AG04449 (cell line): ENCODE measurements at regions not wholly inside any gene's neighbourhood (a gene's known extent, or its start where the extent isn't known, plus 50 kb on each side); places are given as distances from the start of the nearest gene placed in this dataset.
A peak's percentile ranks its signal among the peaks of the same experiment; 100 is the strongest.

ENCODE experiments used
- CTCF ChIA-PET: fragments of 350-600 bp; formaldehyde crosslinking; extraction: SDS; loops from one replicate; lab custom pipeline; 2021; ENCODE audit warnings: antibody characterized with exemption; lab: Yijun Ruan, JAX
- POLR2A ChIA-PET: fragments of 400-600, 350-600 bp; formaldehyde crosslinking; extraction: SDS; loops from one replicate; lab custom pipeline; 2020; ENCODE audit warnings: antibody characterized with exemption, inconsistent platforms; lab: Yijun Ruan, JAX
- DNase-seq: peaks from one replicate; pipeline ENCODE4 v3.0.0-alpha.2; 2010; ENCODE audit warnings: low read depth, low spot score
- H3K4me3 ChIP-seq: 2 replicates; pipeline ENCODE4 v1.5.1; 2011; ENCODE audit warnings: low read depth, mild to moderate bottlenecking, control low read depth, low read length
- TF ChIP-seq, protein P1 (sequence below): IDR thresholded peaks from one replicate; pipeline ENCODE4 v1.5.1; 2011; ENCODE audit warnings: mild to moderate bottlenecking, moderate library complexity, low read length, control low read depth, inconsistent platforms; ENCODE audit not compliant: insufficient read depth; ENCODE audit errors: missing control alignments

DNA sequence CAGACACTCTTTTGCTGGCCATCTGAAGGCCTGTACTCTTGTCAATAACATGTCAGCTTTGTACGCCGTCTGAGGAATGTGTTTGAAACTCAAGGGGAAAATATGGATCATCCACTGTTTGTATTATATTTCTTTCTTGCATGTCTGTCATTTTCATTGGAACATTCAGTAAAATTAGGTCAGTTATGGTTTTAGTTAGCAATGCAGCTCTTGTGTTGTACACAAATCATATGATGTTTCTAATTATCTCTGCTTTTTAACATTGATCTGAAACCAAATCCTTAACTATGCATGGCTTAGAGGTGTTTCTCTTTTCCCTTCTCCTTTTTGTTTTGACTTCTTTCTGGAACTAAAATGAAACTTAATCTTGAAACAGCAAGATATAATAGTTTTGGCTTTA lies 333.6 kb upstream of the PRICKLE1 start:
- CTCF ChIA-PET: no interaction called here
- no peak overlapping the region for H3K4me3 ChIP-seq
- no peak for DNase-seq
- POLR2A ChIA-PET: no interaction called here
- TF ChIP-seq, protein P1, sequence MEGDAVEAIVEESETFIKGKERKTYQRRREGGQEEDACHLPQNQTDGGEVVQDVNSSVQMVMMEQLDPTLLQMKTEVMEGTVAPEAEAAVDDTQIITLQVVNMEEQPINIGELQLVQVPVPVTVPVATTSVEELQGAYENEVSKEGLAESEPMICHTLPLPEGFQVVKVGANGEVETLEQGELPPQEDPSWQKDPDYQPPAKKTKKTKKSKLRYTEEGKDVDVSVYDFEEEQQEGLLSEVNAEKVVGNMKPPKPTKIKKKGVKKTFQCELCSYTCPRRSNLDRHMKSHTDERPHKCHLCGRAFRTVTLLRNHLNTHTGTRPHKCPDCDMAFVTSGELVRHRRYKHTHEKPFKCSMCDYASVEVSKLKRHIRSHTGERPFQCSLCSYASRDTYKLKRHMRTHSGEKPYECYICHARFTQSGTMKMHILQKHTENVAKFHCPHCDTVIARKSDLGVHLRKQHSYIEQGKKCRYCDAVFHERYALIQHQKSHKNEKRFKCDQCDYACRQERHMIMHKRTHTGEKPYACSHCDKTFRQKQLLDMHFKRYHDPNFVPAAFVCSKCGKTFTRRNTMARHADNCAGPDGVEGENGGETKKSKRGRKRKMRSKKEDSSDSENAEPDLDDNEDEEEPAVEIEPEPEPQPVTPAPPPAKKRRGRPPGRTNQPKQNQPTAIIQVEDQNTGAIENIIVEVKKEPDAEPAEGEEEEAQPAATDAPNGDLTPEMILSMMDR: no peak

DNA sequence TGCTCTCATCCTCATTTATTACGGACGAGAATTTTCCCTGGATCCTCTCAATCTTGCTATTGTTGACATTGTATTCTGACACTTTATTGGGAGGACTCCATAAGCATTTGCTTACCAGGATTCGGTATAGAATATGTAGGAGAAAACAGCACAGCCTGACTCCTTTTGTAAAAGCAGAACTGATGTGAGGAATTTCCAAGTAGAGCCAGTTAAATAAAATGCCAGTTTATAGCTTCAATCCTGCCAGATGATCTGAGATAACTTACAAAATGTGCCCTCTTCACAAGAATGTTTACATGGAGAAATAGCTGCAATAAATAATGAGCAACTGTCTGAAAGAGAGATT lies 332.9 kb upstream of the PRICKLE1 start:
- CTCF ChIA-PET: no interaction called here
- no peak overlapping the region for H3K4me3 ChIP-seq
- TF ChIP-seq, protein P1: no peak
- POLR2A ChIA-PET: no interaction called here
- DNase-seq: no peak

DNA sequence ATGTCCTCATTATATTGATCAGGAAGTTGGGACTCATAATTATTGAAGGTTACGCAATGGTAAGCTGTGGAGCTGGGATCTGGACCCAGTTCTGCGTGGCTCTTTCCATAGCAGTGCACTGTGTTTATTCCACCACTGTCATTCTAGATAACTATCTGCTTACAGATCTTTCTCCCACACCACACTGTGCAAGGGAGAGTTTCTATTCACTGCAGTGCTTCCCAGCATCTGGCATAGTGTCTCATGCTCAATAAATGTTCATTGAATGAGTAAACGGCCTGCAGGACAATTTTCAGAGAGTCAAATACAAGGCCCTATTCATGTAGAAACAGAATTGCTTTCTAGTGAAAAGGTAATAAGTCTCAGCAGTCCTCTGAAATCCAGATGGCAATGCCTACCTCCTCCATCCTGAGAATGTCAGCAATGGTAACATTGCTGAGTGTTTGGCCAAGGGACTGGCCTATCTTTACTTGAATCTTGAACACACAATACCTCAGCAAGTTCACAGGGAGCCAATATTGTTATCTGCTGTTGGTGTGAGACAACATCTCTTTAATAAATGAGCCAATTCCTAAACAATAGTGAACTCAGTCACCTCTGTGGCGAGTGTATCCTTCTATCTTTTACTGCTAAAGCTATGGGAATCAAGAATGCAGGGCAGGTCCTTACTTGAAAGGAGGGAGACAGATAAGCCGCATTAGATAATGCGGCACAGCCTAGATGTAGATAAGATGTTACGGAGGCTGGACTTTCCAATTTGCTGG lies 332.4 kb upstream of the PRICKLE1 start:
- ChIA-PET POLR2A (no interaction called here), CTCF (no interaction called here)
- DNase-seq: peak; percentile 10
- TF ChIP-seq, protein P1: no peak
- H3K4me3 ChIP-seq: no peak overlapping the region

DNA sequence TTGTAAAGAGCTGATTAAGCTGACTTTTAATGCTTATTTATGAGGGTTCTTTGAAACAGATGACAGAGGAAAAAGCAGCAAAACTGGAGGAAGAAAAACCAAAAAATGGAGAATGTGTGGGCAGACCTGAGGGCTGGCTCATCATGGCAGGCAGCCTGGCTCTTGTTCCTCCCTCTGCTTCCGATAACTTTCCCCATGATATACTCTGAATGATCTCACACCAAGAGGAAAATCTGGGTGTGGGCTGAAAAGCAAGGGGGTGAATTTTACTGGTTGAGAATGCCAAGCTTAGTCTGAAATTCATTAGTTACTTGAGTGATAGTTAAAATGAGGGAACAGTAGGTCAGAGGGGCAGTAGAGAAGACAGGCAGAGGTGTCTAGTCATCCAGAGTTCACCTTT lies 330.1 kb upstream of the PRICKLE1 start:
- H3K4me3 ChIP-seq: no peak overlapping the region
- DNase-seq: no peak
- ChIA-PET CTCF (no interaction called here), POLR2A (no interaction called here)
- TF ChIP-seq, protein P1: no peak

DNA sequence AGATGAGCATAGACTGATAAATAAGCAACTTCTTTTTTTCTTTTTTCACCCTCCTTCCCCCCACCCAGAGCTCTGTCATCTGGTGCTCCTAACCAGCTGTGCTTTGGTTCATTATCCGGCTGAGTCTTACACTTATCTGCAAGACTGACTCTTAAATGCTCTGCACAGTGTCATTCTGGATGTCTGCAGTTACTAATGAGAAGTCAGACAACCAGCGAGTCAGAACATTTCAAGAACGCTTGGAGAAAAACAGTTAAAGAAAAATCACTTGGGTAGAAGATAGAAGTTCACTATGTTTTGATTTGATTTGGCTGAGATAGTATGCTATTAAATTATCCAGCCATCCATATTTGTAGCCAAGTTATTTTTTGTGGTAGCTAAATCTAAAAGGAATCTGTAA lies 328.9 kb upstream of the PRICKLE1 start:
- TF ChIP-seq, protein P1: no peak
- ChIA-PET POLR2A (no interaction called here), CTCF (no interaction called here)

DNA sequence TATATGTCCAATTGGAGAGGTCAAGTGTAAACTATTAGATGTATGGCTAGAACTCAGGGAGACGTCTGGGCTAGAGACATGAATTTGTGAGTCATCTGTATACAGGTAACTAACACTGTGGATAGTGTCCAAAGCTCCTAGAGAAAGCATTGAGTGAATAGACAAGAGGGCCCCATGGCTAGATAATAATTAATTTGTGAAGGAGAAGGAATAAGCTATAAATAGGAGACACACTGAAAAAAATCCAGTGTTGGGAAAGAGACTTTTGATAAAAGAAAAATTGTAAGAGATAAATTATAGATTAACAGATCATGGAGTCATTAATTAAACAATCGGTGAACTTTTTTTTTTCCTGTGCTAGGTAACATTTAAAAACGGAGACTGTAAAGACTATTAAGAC lies 326.6 kb upstream of the PRICKLE1 start:
- H3K4me3 ChIP-seq: no peak overlapping the region
- no peak for DNase-seq
- ChIA-PET CTCF (no interaction called here), POLR2A (no interaction called here)
- TF ChIP-seq, protein P1: no peak

More for the DNA sequence above, 328.9 kb upstream of the PRICKLE1 start:
- H3K4me3 ChIP-seq: no peak overlapping the region
- DNase-seq: no peak
